CD4-positive, alpha-beta T cell (primary cell): ENCODE measurements at regions not wholly inside any gene's neighbourhood (a gene's known extent, or its start where the extent isn't known, plus 50 kb on each side); places are given as distances from the start of the nearest gene placed in this dataset.
"Not testable (repeated sequence)": the region's sequence is repeated elsewhere in the genome, so short reads cannot be mapped to it uniquely, and the experiment has no call there.

ENCODE experiments used
- ATAC-seq: fragments of 200-7000 bp; cut with Tn5 transposase; one replicate; pipeline ENCODE4 v1.10.0; 2022; ENCODE audit warnings: mild to moderate bottlenecking; ENCODE audit not compliant: poor library complexity
- CTCF ChIA-PET: fragments of 350-600 bp; sonication (Branson Sonifier 250); formaldehyde crosslinking; loops from one replicate; lab custom pipeline; 2021; ENCODE audit warnings: antibody characterized with exemption, inconsistent platforms; lab: Charles Lee
- POLR2A ChIA-PET: fragments of 350-600 bp; sonication (Branson Sonifier 250); formaldehyde crosslinking; loops from one replicate; lab custom pipeline; 2021; ENCODE audit warnings: antibody characterized with exemption, inconsistent platforms; lab: Charles Lee
- DNase-seq, 14 experiments: peaks; one replicate each; pipeline ENCODE4 v3.0.0-alpha.2; 2013 to 2020; ENCODE audit warnings: mixed read lengths in 2 of 14
- H3K27ac ChIP-seq, 2 donors: one replicate each; pipeline versions ENCODE4 v1.5.1 to v1.7.0; 2013; ENCODE audit warnings: low read length in 2 of 2, low read depth in 1 of 2, mild to moderate bottlenecking in 1 of 2
- H3K27me3 ChIP-seq, 2 experiments: 1 replicate in 1 of 2; 2 replicates in 1 of 2; pipeline versions ENCODE4 v1.6.1 to v1.7.0; 2013; ENCODE audit warnings: low read length in 2 of 2, control low read depth in 1 of 2, mild to moderate bottlenecking in 1 of 2, moderate library complexity in 1 of 2; ENCODE audit not compliant: insufficient read depth in 2 of 2, control insufficient read depth in 1 of 2
- H3K36me3 ChIP-seq: one replicate; pipeline ENCODE4 v1.6.1; 2013; ENCODE audit warnings: low read length, control low read depth; ENCODE audit not compliant: insufficient read depth
- H3K4me1 ChIP-seq: one replicate; pipeline ENCODE4 v1.6.1; 2013; ENCODE audit warnings: low read length, control low read depth; ENCODE audit not compliant: insufficient read depth
- H3K4me3 ChIP-seq: one replicate; pipeline ENCODE4 v1.5.1; 2013; ENCODE audit warnings: mild to moderate bottlenecking, low read length, moderate library complexity
- H3K9me3 ChIP-seq, 2 experiments: 1 replicate in 1 of 2; 2 replicates in 1 of 2; pipeline versions ENCODE4 v1.6.1 to v1.7.0; 2013; ENCODE audit warnings: low read length in 2 of 2, mild to moderate bottlenecking in 2 of 2, control low read depth in 1 of 2, moderate library complexity in 1 of 2; ENCODE audit not compliant: control insufficient read depth in 1 of 2, insufficient read depth in 1 of 2
- H3K27ac Mint-ChIP-seq: one replicate; pipeline ENCODE4 v1.8.0; 2020; ENCODE audit warnings: mixed read lengths
- H3K27me3 Mint-ChIP-seq: one replicate; pipeline ENCODE4 v1.8.0; 2021; ENCODE audit warnings: mixed read lengths
- H3K36me3 Mint-ChIP-seq: one replicate; pipeline ENCODE4 v1.8.0; 2021; ENCODE audit warnings: low read depth, mixed read lengths
- H3K4me1 Mint-ChIP-seq: one replicate; pipeline ENCODE4 v1.8.0; 2021; ENCODE audit warnings: low read depth, mixed read lengths
- H3K4me3 Mint-ChIP-seq: one replicate; pipeline ENCODE4 v1.8.0; 2020; ENCODE audit warnings: mild to moderate bottlenecking, mixed read lengths
- H3K9me3 Mint-ChIP-seq: one replicate; pipeline ENCODE4 v1.8.0; 2020; ENCODE audit warnings: mixed read lengths
- intact Hi-C, 2 experiments: fragments of 100-400 bp; cut with DNase I in 1 of 2; cut with micrococcal nuclease in 1 of 2; formaldehyde crosslinking; loops; one replicate each; pipeline versions ENCODE4 v1.15.1 to v1.9.0; 2023 to 2025; cut with DNase I, micrococcal nuclease
- TF ChIP-seq, protein P1 (sequence below): fragments of 200-600 bp; IDR thresholded peaks from one replicate; pipeline ENCODE4 v1.8.0; 2022; ENCODE audit warnings: antibody characterized with exemption, mild to moderate bottlenecking

DNA sequence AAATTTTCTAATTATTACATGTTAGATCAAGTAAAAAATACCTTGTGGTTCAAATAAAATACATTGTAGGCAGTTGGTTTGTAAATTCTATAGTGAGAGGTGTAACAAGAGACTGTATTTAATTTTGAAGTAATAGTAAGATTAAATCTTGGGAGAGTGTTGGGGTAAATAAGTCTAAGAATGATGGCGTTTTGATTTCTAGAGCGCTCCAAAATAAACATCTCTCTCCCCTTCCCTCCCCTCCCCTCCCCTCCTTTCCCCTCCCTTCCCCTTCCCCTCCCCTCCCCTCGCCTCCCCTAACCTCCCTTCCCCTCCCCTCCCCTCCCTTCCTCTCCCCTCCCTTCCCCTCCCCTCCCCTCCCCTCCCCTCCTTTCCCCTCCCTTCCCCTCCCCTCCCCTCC lies 200.6 kb upstream of the EEF2KMT start:
- Mint-ChIP-seq H3K27ac (no peak overlapping the region), H3K9me3 (peaks cover 7% of the 10 kb centered on the region), H3K4me3 (no peak overlapping the region), H3K27me3 (peaks cover 25% of the 10 kb centered on the region), H3K4me1 (no peaks in the 10 kb centered on the region), H3K36me3 (no peaks in the 10 kb centered on the region)
- ATAC-seq (no peak), DNase-seq (no peak)
- Histone ChIP-seq H3K9me3 (peaks cover 0 to 6% of the 10 kb centered on the region in 2 experiments), H3K27ac (no peak overlapping the region), H3K4me1 (no peaks in the 10 kb centered on the region), H3K4me3 (no peak overlapping the region), H3K36me3 (no peaks in the 10 kb centered on the region), H3K27me3 (no peaks in the 10 kb centered on the region)
- ChIA-PET CTCF (no interaction called here), POLR2A (no interaction called here)
- TF ChIP-seq, protein P1, sequence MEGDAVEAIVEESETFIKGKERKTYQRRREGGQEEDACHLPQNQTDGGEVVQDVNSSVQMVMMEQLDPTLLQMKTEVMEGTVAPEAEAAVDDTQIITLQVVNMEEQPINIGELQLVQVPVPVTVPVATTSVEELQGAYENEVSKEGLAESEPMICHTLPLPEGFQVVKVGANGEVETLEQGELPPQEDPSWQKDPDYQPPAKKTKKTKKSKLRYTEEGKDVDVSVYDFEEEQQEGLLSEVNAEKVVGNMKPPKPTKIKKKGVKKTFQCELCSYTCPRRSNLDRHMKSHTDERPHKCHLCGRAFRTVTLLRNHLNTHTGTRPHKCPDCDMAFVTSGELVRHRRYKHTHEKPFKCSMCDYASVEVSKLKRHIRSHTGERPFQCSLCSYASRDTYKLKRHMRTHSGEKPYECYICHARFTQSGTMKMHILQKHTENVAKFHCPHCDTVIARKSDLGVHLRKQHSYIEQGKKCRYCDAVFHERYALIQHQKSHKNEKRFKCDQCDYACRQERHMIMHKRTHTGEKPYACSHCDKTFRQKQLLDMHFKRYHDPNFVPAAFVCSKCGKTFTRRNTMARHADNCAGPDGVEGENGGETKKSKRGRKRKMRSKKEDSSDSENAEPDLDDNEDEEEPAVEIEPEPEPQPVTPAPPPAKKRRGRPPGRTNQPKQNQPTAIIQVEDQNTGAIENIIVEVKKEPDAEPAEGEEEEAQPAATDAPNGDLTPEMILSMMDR: no peak
- intact Hi-C loops: no loop called here

DNA sequence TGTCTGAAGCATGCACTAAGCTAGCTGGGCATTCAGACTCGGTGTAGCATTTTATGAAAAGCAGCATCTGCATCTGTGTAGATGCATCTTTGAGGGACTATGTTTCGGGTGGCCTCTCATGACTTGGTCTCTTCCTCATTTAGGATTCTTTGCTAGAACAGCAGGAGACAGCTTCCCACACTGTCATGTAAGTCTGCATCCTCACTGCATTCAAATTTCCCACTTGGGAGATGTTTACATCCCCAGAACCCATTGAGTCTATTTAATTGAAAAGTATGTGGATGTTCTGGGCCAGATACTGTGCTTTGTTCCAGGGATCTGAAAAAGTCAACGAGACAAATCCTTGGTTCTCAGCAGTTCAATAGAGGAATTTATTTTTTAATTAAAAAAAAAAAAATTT lies 198.6 kb upstream of the EEF2KMT start:
- DNase-seq: no peak
- TF ChIP-seq, protein P1: no peak
- peaks cover 2% of the 10 kb centered on the region for H3K9me3 Mint-ChIP-seq
- CTCF ChIA-PET: interaction anchor here (0.6 kb wide), 1 partner anchor 131 kb away, joined by 3 read pairs; no protein-coding TSS in a partner anchor
- no peak overlapping the region for H3K27ac Mint-ChIP-seq
- ATAC-seq: no peak
- Histone ChIP-seq H3K9me3 (peaks cover 0 to 2% of the 10 kb centered on the region in 2 experiments), H3K27me3 (no peaks in the 10 kb centered on the region), H3K4me1 (no peaks in the 10 kb centered on the region), H3K36me3 (no peaks in the 10 kb centered on the region), H3K27ac (no peak overlapping the region), H3K4me3 (no peak overlapping the region)
- H3K4me3 Mint-ChIP-seq: no peak overlapping the region
- peaks cover 18% of the 10 kb centered on the region for H3K27me3 Mint-ChIP-seq
- H3K36me3 Mint-ChIP-seq: no peaks in the 10 kb centered on the region
- POLR2A ChIA-PET: no interaction called here
- intact Hi-C loops: no loop called here
- H3K4me1 Mint-ChIP-seq: no peaks in the 10 kb centered on the region

- H3K4me3 ChIP-seq, DNase-seq, H3K27me3 ChIP-seq, H3K9me3 Mint-ChIP-seq, POLR2A ChIA-PET, H3K4me3 Mint-ChIP-seq, H3K36me3 Mint-ChIP-seq, CTCF ChIA-PET, H3K27ac Mint-ChIP-seq, ATAC-seq, intact Hi-C loops, H3K27ac ChIP-seq, H3K9me3 ChIP-seq, H3K36me3 ChIP-seq, H3K4me1 ChIP-seq, H3K4me1 Mint-ChIP-seq: not testable (repeated sequence)
- H3K27me3 Mint-ChIP-seq: peaks cover 13% of the 10 kb centered on the region
Observed at GRCh38 chr16:5295304-5295703, 197.7 kb upstream of the EEF2KMT start.

- H3K9me3 ChIP-seq: peaks cover 14 to 23% of the 10 kb centered on the region in 2 experiments
- DNase-seq, POLR2A ChIA-PET: not testable (repeated sequence)
Observed at GRCh38 chr16:5282152-5282551, 184.6 kb upstream of the EEF2KMT start.

More at GRCh38 chr16:5282152-5282551, 184.6 kb upstream of the EEF2KMT start:
- intact Hi-C loops, H3K27ac ChIP-seq, CTCF ChIA-PET, H3K27me3 ChIP-seq, H3K4me1 Mint-ChIP-seq, H3K36me3 Mint-ChIP-seq, H3K4me3 ChIP-seq, ATAC-seq, H3K27me3 Mint-ChIP-seq, H3K4me3 Mint-ChIP-seq, H3K36me3 ChIP-seq, H3K4me1 ChIP-seq, H3K27ac Mint-ChIP-seq: not testable (repeated sequence)
- H3K9me3 Mint-ChIP-seq: peaks cover 24% of the 10 kb centered on the region
